Pancreas (tissue), 10 donors: ENCODE measurements at regions not wholly inside any gene's neighbourhood (a gene's known extent, or its start where the extent isn't known, plus 50 kb on each side); places are given as distances from the start of the nearest gene placed in this dataset.

Experiments used
- ATAC-seq, 4 donors: fragments of 200-7000 bp; cut with Tn5 transposase; one replicate each; pipeline versions ENCODE4 v1.8.0 to v1.9.1; 2020; ENCODE audit warnings: mild to moderate bottlenecking in 4 of 4, moderate library complexity in 4 of 4
- DNase-seq, 6 donors: peaks; one replicate each; pipeline ENCODE4 v3.0.0-alpha.2; 2020
- FAIRE-seq: peaks from 2 replicates; lab custom pipeline; 2012; peaks lifted over from hg19 to GRCh38; lab: Jason Lieb, UNC
- H3K27ac ChIP-seq, 4 donors: fragments of 200-600 bp; sonication (generic); 1 replicate in 3 of 4; 2 replicates in 1 of 4; pipeline versions ENCODE4 v1.5.0 to v1.8.0; 2020
- H3K27me3 ChIP-seq, 4 donors: fragments of 200-600 bp; one replicate each; pipeline ENCODE4 v1.8.0; 2021
- H3K36me3 ChIP-seq, 3 donors: fragments of 200-600 bp; sonication (generic) in 1 of 3; one replicate each; pipeline versions ENCODE4 v1.5.0 to v1.8.0; 2020 to 2021
- H3K4me1 ChIP-seq, 3 donors: fragments of 200-600 bp; one replicate each; pipeline ENCODE4 v1.8.0; 2021
- H3K4me3 ChIP-seq, 4 donors: fragments of 200-600 bp; sonication (generic) in 2 of 4; one replicate each; pipeline versions ENCODE4 v1.5.0 to v1.8.0; 2020 to 2021
- H3K9me3 ChIP-seq, 4 donors: fragments of 200-600 bp; one replicate each; pipeline ENCODE4 v1.8.0; 2021
- WGBS, 2 donors: extraction: QIAGEN DNeasy Blood & Tissue Kit; methylation state at CpG; one replicate each; pipeline ENCODE4 v1.1.7; 2013; 5-methylcytosine and 5-hydroxymethylcytosine counted together
- intact Hi-C, 3 donors: fragments of 100-400 bp; cut with DNase I; formaldehyde crosslinking; loops; one replicate each; pipeline versions ENCODE4 v1.11.1 to v1.14.2; 2022
- TF ChIP-seq, protein P1 (sequence below), 4 donors: fragments of 200-600 bp; sonication (generic) in 3 of 4; IDR thresholded peaks; one replicate each; pipeline versions ENCODE4 v1.5.0 to v1.8.0; 2021; ENCODE audit warnings: antibody characterized with exemption in 4 of 4
- donor health status: healthy with polysubstance abuse.
- donor health status: DM: no; HTN: no; CAD: no; lungs with moderate emphysema.
- donor health status: DM: no; HTN: no; CAD: no.
- donor health status: control.
- donor health status: control.
- donor health status: Bipolar disorder and iron deficiency.
- donor health status: DM: yes; HTN: yes; CAD: no.
- donor health status: DM: no; HTN: no; CAD: no.
- donor health status: DM: no; HTN: no; CAD: no.
- donor health status: DM: yes; HTN: yes; CAD: no.

GRCh38 chr2:145198555-145198954, 678.6 kb upstream of the ZEB2 start:
- 24 to 44% methylated on average over 2 of the region's 2 CpGs for whole genome bisulfite sequencing, 2 donors
- DNase-seq: no peak
- H3K27ac ChIP-seq: no peak overlapping the region
- H3K4me1 ChIP-seq: peaks cover 0 to 4% (median 0%) of the 10 kb centered on the region in 3 donors
- no peak overlapping the region for H3K4me3 ChIP-seq
- TF ChIP-seq, protein P1, sequence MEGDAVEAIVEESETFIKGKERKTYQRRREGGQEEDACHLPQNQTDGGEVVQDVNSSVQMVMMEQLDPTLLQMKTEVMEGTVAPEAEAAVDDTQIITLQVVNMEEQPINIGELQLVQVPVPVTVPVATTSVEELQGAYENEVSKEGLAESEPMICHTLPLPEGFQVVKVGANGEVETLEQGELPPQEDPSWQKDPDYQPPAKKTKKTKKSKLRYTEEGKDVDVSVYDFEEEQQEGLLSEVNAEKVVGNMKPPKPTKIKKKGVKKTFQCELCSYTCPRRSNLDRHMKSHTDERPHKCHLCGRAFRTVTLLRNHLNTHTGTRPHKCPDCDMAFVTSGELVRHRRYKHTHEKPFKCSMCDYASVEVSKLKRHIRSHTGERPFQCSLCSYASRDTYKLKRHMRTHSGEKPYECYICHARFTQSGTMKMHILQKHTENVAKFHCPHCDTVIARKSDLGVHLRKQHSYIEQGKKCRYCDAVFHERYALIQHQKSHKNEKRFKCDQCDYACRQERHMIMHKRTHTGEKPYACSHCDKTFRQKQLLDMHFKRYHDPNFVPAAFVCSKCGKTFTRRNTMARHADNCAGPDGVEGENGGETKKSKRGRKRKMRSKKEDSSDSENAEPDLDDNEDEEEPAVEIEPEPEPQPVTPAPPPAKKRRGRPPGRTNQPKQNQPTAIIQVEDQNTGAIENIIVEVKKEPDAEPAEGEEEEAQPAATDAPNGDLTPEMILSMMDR (IDR thresholded peaks at IDR 0.05): no peak
- intact Hi-C loops: no loop called here
- no peak for ATAC-seq
- no peaks in the 10 kb centered on the region for H3K36me3 ChIP-seq
- no peaks in the 10 kb centered on the region for H3K27me3 ChIP-seq
- FAIRE-seq: no peak
- H3K9me3 ChIP-seq: no peaks in the 10 kb centered on the region

DNA sequence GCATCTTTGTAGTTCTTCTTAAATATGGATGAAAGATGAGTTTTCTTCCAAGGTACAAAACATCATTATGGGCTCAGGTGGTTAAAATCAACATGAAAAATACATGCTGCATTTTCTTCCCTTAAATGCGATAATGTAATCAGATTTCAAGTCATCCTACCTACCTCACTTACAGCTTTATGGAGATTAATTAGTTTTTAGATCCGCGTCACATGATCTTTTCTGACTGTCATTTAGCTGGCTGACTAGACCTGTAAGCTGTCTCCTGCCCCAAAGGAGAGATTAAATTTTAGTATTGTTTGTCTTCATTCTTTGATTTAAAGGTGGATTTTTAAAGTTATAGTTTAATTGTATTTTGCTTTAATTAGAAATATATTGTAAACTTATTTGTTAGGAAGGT, 678.0 kb upstream of the ZEB2 start:
- no peak for FAIRE-seq
- intact Hi-C loops: no loop called here

DNA sequence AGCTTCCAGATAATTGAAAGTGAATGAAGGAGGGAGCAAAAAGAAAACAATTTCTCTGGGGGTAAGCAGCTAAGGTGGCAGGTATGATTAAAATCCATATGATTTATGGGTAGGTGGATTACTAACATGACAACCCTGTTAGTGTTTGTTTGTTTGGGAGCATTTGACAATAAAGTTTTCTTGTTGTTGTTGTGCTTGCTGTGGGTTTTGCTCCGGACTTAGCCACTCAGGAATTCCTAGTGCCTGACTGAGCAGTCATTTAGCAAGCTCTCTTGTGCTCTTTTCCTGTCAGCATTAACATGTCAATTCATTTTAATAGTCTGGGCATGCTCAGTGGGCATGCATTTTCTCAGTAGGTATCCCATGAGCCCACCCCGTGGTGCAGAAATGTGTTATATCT, 674.8 kb upstream of the ZEB2 start:
- intact Hi-C loops: no loop called here
- TF ChIP-seq, protein P1 (IDR thresholded peaks at IDR 0.05): no peak
- H3K4me3 ChIP-seq: no peak overlapping the region
- H3K27me3 ChIP-seq: no peaks in the 10 kb centered on the region
- ATAC-seq: no peak
- H3K4me1 ChIP-seq: peaks cover 0 to 4% (median 0%) of the 10 kb centered on the region in 3 donors
- no peak overlapping the region for H3K27ac ChIP-seq
- H3K9me3 ChIP-seq: no peaks in the 10 kb centered on the region
- H3K36me3 ChIP-seq: no peaks in the 10 kb centered on the region
- no peak for DNase-seq
- WGBS, 2 donors: 70 to 77% methylated on average over 2 of the region's 2 CpGs
- FAIRE-seq: no peak

More for the DNA sequence above, 678.0 kb upstream of the ZEB2 start:
- DNase-seq (no peak), ATAC-seq (no peak)
- no peaks in the 10 kb centered on the region for H3K9me3 ChIP-seq
- H3K4me3 ChIP-seq: no peak overlapping the region
- no peak overlapping the region for H3K27ac ChIP-seq
- H3K4me1 ChIP-seq: peaks cover 0 to 4% (median 0%) of the 10 kb centered on the region in 3 donors
- 76 to 81% methylated on average over 3 of the region's 3 CpGs for WGBS, 2 donors
- H3K36me3 ChIP-seq: no peaks in the 10 kb centered on the region
- no peaks in the 10 kb centered on the region for H3K27me3 ChIP-seq
- TF ChIP-seq, protein P1 (IDR thresholded peaks at IDR 0.05): no peak

DNA sequence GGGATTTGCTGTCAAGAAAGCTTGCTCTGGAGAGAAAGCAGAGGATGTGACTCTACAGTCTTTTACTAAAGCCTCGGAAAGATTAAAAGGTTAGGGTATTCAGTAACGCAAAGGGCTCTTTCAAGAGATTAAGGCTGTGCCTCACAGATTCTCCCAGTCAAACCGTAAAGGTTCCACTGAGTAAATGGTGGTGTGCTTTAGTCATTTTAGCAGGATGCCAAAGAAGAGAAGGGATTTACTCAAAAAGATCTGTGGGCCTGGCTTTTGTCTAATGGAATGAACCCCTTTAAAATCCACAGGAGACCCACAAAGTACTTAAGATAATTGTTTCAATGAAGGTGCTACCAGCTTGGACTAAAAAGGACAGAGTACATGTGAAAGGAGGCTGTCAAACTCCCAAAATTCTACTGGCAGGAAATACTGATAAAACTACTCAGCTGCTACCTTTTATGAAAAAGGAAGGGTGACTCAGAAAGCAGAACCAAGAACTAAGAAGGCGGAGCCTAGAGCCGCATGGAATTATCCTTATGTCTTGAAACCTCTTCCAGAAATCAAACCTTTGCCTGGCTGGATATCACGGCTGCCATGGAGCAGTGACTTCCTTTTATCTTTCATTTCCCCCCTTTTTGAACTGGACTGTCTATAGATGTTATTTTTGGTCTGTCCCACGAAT, 670.2 kb upstream of the ZEB2 start:
- Histone ChIP-seq H3K27me3 (no peaks in the 10 kb centered on the region), H3K36me3 (no peaks in the 10 kb centered on the region), H3K9me3 (no peaks in the 10 kb centered on the region), H3K4me3 (no peak overlapping the region), H3K27ac (no peak overlapping the region), H3K4me1 (no peaks in the 10 kb centered on the region)
- intact Hi-C loops: no loop called here
- WGBS, 2 donors: 86 to 88% methylated on average over 7 of the region's 7 CpGs
- TF ChIP-seq, protein P1 (IDR thresholded peaks at IDR 0.05): no peak
- no peak for ATAC-seq
- FAIRE-seq: no peak
- DNase-seq: no peak

DNA sequence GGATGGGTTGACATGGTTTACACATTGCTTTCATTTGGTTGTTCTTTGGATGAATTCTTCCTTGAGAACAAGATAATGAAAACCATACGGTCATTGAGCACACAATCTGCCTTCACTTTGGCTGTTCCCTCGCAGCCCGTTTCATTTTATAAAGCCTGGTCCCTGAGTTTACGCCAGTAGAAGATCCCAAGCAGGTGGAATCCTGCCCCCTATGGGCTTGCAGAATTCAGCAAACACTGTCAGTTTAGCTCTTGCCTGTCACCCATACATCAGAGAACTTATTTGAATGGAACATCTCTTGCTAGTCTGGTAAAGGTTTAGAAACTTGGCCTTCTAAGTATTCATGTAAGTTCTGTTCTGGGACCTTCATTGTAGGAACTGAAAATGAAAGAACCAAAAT, 666.4 kb upstream of the ZEB2 start:
- Histone ChIP-seq H3K4me3 (no peak overlapping the region), H3K27ac (no peak overlapping the region), H3K36me3 (no peaks in the 10 kb centered on the region), H3K9me3 (no peaks in the 10 kb centered on the region), H3K27me3 (no peaks in the 10 kb centered on the region), H3K4me1 (no peaks in the 10 kb centered on the region)
- ATAC-seq (no peak), FAIRE-seq (no peak), DNase-seq (no peak)
- intact Hi-C loops: no loop called here
- TF ChIP-seq, protein P1 (IDR thresholded peaks at IDR 0.05): no peak
- 60 to 72% methylated on average over 4 of the region's 4 CpGs for WGBS, 2 donors
